Vagina (tissue), 2 donors: ENCODE measurements at regions not wholly inside any gene's neighbourhood (a gene's known extent, or its start where the extent isn't known, plus 50 kb on each side); places are given as distances from the start of the nearest gene placed in this dataset.
"Not testable (repeated sequence)": the region's sequence is repeated elsewhere in the genome, so short reads cannot be mapped to it uniquely, and the experiment has no call there.

Experiments used
- CTCF ChIP-seq, 3 experiments: fragments of 450-650 bp in 2 of 3; fragments of 200-600 bp in 1 of 3; sonication (generic) in 1 of 3; IDR thresholded peaks; one replicate each; pipeline ENCODE4 v1.5.1; 2017 to 2019; ENCODE audit warnings: antibody characterized with exemption in 3 of 3, mild to moderate bottlenecking in 2 of 3, moderate library complexity in 2 of 3
- POLR2A ChIP-seq, 2 donors: fragments of 450-650 bp; IDR thresholded peaks; one replicate each; pipeline ENCODE4 v1.6.1; 2017; ENCODE audit warnings: antibody characterized with exemption in 2 of 2, mild to moderate bottlenecking in 2 of 2, moderate library complexity in 2 of 2
- POLR2AphosphoS5 ChIP-seq, 2 donors: sonication (generic); formaldehyde crosslinking; IDR thresholded peaks; one replicate each; pipeline ENCODE4 v1.9.0; 2017; ENCODE audit warnings: antibody characterized with exemption in 2 of 2, mild to moderate bottlenecking in 2 of 2, low read depth in 1 of 2; ENCODE audit not compliant: insufficient read depth in 1 of 2

- not testable (repeated sequence) for TF ChIP-seq CTCF (IDR thresholded peaks at IDR 0.05); POLR2AphosphoS5 (IDR thresholded peaks at IDR 0.05; ENCODE audit: insufficient read depth in 1 of 2, low read depth in 1 of 2); POLR2A (IDR thresholded peaks at IDR 0.05)
Observed at GRCh38 chr1:16797065-16797464, 56.7 kb downstream of the RNU1-4 start.
